GM18499 (cell line): ENCODE measurements at regions not wholly inside any gene's neighbourhood (a gene's known extent, or its start where the extent isn't known, plus 50 kb on each side); places are given as distances from the start of the nearest gene placed in this dataset.
"Not testable (repeated sequence)": the region's sequence is repeated elsewhere in the genome, so short reads cannot be mapped to it uniquely, and the experiment has no call there.

ENCODE experiments used
- ATAC-seq: cut with Tn5 transposase; IDR thresholded peaks from one replicate; pipeline ENCODE4 v1.9.1; 2021; ENCODE audit warnings: moderate number of reproducible peaks; ENCODE audit not compliant: insufficient read depth, unreplicated experiment

DNA sequence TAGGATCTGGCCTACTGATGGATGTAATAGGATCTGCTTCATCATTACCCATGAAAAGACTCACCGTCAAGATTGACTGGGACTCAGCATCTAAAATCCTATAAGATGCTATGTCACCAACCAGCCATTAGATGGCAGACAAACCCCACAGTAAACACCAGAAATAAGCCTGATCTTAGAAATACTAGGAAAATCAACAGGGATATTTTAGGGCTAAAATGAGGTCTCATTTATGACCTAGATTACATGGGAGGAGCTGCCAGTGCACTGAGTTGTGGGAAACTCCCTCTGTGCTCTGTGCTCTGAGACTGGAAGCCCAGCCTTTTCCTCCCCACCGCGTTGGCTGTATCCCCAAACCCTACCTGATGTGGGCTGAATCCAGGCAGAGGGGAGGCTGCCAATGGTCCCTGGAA is 1335.8 kb downstream of the RPIA start:
- ATAC-seq: not testable (repeated sequence)

DNA sequence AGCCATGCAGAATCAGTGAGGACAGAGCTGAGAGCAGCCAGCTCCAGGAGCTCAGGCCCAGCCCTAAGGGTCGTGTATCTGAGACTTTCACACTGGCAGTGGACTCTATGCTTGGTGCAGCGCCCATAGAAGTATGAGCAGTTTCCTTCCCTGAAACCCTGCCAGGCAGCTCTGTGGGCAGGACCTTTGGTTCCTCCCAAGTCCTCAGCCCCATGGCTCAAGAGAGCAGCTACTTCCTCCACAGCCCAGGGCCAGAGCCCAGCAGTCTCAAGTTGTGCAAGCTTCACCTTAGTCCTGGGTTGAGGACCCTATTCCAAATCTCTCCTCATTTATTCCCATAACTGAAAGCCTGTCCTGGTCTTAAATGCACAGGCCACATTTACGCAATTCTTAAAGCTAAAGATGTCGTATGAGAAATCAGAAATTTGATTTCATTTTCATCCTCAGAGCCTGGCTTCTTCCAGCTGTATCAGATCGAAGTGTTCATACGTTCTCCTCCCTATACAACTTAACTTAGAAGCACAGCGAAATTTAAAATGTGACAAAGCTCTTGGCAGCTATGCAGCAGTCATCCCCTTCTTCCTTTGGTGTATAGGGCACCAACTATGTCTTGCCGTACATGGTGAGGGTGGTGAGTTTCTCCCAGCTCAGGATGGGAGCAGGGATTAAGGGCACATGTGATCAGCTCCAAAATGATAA is 1337.1 kb downstream of the RPIA start:
- ATAC-seq: not testable (repeated sequence)

DNA sequence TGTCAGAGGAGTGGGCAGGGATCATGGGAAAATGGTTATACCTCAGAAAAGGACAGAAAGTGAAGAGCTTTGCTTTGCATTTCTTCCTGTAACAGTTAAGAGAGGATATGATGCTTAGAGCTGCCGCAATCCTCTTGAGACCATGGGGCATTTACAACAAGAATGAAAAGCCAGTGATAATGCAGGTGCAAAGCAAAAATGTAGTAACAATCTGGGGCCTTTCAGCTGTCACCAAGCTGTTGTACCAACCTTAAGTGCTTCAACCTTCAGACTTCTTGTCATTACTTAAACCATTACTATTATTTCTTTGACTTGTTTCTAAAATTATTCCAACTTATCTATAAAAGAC is 1337.6 kb downstream of the RPIA start:
- not testable (repeated sequence) for ATAC-seq

DNA sequence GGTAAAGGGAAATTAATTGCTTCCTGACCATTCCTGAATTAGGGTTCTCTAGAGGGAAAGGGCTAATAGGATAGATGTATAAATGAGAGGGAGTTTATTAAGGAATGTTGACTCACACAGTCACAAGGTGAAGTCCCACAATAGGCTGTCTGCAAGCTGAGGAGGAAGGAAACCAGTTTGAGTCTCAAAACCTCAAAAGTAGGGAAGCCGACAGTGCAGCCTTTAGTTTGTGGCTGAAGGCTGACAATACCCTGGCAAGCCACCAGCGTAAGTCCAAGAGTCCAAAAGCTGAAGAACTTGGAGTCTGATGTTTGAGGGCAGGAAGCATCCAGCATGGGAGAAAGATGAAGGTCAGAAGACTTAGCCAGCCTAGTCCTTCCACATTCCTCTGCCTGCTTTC is 1340.8 kb downstream of the RPIA start:
- ATAC-seq: not testable (repeated sequence)

DNA sequence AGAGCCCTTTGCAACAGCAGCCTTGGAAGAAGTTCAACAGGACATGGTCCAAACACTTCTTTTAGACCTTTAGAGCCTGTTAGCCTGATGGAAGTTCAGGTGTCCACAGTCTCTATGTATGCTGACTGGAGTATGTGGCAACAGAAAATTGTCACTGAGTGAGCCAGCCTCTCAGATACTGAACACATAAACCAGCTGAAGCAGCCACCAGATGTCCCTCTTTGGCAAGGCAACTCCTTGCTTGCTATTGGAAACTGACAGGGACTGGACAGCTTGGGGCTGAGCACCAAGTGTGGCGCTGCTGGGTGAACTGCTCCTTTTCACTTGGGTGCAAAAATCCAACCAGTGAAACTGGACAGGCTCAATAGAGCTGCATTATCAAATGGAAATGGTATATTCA is 1344.9 kb downstream of the RPIA start:
- not testable (repeated sequence) for ATAC-seq

DNA sequence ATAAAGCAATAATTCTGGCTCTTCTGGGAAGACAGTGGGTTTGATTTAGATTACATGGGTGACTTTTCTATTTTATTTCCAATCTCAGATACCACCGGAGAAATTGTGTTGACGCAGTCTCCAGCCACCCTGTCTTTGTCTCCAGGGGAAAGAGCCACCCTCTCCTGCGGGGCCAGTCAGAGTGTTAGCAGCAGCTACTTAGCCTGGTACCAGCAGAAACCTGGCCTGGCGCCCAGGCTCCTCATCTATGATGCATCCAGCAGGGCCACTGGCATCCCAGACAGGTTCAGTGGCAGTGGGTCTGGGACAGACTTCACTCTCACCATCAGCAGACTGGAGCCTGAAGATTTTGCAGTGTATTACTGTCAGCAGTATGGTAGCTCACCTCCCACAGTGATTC is 1347.6 kb downstream of the RPIA start:
- ATAC-seq: not testable (repeated sequence)

DNA sequence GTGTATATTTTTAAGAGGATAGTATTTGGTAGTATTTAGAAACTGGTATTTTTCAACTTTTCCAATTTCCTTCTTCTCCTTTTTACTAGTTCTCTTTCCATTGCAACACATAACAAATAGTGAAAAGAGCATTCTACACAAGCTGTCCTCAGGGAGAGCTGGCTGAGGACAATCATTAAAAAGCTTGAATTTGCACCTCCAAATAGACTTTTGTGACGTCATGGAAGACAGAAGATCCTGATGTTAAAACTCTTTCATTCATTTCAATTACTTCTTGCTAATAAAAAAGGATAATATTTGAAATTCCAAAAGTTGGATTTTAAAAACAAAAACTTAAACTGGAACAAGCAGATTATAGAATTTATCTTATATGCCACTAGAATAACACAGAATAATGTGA is 1356.3 kb downstream of the RPIA start:
- not testable (repeated sequence) for ATAC-seq

DNA sequence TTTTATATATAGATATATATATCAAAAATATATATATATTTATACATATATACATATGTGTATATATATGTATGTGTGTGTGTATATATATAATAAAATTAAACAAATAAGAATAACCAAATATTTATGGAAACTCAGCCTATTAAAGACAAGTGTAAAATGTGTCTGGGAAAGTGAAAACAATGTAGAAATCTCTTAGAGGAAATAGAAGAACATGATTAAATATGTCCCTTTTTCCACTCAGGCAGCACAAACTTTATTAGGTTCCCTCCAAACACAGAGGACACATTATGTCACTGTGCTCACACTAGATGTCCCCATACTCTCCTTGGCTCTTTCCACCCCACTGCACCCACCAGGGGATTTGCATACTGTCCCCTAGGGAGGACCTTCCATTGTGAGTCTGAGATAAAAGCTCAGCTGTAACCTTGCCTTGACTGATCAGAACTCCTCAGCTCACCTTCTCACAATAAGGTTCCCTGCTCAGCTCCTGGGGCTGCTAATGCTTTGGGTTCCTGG is 1360.7 kb downstream of the RPIA start:
- not testable (repeated sequence) for ATAC-seq

DNA sequence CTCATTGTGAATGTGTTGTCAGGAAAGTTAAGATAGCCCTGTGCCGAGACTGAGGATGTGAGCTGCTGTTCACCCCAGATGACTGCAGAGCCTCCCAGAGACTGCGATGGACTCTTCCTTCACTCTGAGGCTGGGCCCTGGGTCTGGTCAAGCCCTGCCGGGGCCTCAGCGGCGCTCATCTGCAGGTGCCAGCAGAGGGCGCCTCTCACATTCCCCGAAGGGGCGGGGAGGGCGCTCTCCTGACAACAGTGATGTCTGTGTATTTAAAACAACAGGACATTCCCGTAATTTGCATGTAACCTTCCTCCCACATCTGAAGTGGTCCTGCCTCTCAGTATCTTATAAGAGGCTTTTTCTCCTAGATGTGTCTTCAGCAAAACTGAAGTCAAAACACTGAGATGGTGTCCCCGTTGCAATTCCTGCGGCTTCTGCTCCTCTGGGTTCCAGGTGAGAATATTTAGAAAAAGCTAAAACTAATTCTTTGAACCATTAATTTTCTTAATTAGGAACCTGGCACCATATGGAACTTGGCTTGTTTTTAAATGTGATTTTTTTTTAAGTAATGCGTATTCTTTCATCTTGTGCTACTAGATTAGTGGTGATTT is 1377.9 kb downstream of the RPIA start:
- ATAC-seq: no peak

DNA sequence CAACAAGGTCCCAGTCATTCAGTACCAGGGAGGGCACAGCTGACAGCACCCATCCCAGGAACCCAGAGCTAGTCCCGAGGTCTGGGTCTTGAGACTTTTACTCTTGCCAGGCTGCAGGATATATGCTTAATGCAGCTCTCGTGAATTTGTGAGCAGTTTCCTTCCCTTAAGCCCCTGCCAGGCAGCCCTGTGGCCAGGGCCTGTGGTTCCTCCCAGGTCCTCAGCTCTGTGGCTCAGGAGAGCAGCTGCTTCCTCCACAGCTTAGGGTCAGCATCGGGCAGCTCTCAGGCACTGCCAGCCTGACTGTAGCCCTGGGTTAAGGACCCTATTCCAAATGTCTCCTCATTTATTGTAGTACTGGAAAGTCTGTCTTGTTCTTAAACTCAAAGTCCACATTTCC is 1384.8 kb downstream of the RPIA start:
- no peak for ATAC-seq

DNA sequence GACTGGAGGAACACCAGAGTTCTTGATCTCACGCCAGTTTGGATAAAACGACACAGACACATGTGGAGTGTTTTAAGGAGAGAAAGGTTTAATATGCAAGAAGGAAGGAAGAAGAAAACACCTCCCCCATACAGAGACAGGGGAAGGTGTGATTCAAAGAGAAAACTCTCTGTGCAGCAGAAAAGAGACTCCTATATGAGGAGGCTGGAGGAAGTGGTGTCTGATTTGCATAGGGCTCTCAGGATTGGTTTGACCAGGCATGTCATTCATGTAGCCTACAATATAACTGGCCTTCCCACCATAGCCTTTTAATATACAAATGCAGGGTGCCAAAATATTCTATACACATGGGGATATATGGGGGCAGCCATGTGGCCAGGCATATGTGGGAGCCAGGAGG is 1386.5 kb downstream of the RPIA start:
- ATAC-seq: no peak

DNA sequence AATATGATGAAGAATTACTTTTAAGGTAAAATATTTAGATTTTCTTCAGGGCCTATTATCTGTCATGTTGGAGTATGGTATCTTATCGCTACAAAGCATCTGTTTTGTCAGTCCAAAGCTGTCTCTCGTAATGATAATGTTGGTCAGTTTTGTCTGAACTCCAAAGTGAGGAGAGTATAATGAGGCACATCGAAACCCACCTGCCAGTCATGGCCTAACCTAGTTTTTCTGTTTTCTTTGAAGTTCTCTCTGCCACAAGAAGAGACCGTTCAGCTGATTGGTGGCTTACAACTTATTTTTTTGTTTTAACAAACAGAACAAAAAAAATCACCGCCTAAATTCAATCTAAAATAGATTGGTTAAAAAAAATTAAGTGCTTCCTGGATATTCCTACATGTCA is 1387.9 kb downstream of the RPIA start:
- no peak for ATAC-seq

DNA sequence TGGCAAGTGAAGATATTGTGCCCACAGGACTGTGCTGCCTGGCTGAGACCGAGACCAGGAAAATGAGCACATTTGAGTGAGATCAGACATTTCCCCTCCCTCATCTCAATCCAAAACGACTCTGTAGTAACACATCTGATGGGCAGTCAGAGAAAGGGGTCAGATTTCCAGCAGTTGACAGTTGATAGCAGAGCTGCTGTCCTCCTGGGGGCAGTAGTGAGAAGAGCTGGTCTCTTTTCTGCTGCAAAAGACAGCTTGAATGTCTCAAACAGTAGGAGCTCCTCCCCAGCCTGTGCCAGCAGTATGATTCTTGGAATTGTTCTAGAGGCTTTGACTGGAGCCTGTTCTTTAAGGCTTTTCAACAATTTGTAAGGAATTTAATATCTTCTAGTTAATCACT is 1396.3 kb downstream of the RPIA start:
- not testable (repeated sequence) for ATAC-seq

DNA sequence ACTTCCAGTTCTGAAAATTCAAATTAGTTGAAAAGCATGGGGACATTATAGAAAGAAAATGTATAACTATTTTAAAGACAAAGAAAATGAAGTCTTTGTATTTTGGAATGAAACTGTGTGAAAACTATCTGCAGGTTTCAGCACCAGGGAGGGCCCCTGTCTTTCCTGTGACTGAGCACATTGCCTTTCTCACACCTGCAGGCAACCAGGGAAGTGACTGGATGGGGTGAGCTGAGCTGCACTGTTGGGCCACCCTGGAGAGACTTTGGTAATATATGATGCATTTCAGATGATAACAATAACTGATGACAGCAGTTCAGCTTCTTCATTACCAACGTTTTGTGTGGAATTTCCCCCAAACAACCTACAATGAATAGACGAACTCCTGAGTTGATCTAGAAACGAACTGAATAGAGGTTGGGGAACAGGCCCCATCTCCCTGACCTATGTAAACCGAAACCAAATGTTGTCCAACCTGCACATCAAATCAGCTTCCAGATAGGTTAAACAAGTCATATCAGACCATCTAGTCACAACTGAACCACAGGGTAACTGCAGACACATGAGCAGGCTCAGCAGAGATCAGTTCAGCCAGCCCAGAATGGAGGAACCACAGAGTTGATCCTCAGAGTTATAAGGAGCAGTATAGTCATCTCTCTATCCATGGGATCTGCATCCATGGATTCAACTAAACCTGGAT is 1402.2 kb downstream of the RPIA start:
- peak; percentile 66 for ATAC-seq

DNA sequence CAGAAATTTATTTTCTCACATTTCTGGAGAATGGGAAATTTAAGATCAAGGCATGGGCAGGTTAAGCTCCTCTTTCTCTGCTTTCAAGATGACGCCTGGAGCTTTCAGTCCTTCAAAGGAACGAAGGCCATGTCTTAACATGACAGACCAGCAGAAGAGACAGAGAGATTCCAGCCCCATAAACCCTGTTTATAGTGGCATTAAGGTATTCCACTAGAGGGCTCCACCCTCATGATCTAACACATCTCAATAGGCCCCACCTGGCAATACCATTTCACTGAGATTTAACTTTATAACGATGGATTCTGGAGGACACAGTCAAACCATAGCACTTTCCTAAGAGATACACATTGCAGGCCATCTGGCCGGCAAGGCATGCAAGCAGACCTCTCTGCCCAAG is 1406.1 kb downstream of the RPIA start:
- not testable (repeated sequence) for ATAC-seq

DNA sequence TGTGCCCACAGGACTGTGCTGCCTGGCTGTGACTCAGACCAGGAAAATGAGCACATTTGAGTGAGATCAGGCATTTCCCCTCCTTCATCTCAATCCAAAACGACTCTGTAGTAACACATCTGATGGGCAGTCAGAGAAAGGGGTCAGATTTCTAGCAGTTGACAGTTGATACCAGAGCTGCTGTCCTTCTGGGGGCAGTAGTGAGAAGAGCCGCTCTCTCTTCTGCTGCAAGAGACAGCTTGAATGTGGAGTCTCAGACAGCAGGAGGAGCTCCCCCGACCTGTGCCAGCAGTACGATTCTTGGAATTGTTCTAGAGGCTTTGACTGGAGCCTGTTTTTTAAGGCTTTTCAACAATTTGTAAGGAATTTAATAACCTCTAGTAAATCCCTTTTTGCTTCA is 1413.7 kb downstream of the RPIA start:
- not testable (repeated sequence) for ATAC-seq

DNA sequence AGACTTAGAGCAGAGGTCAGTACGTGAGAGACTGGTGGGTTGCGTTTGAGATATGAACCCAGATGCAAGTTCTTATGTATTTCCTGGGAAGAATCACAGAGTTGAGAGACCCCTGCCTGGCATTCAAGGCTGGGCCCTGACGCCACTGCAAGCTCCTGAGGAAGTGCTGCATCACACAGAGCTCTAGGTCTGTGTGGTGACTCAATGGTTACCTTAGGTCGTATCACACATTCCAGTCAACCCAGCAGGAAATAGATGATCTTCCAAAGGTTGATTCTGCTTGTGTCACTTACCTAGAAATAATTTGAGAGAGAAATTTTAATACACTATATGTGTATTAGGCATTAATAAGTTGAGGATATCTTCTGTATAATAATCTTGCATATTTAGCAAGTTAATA is 1431.9 kb downstream of the RPIA start:
- ATAC-seq: not testable (repeated sequence)

DNA sequence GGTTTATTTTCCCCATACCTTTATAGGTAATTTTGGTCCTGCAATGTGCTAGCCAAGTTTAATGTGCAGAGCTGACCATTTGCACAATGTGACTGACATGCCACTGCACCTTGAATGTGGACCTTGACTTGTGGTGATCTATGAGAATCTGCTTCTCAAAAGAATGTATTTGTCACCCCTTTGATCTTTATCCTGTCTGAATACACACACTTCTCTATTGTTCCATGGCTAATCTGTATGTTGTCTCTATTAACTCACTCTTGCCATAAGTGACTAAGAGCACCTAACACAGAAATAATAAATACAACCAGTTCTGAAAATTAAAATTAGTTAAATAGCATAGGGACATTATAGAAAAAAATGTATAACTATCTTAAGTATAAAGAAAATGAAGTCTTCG is 1447.6 kb downstream of the RPIA start:
- not testable (repeated sequence) for ATAC-seq

DNA sequence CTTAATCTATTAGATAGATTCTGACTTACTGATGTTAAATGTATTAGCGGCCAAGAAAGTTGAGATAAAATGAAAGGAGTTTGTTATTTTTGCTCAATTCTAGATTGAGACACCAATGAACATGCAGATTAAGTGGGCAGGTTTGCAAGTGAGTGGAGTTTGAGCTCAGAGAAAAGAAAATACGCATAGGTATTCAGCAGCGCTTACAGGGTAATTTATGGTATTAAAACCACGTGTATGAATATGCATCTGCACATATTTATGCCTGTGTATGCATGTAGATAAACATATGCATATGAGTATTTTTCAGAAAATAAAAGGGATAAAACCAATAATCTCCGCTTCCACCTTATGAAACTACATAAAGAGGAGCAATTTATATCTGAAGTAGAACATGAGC is 1450.1 kb downstream of the RPIA start:
- ATAC-seq: not testable (repeated sequence)

DNA sequence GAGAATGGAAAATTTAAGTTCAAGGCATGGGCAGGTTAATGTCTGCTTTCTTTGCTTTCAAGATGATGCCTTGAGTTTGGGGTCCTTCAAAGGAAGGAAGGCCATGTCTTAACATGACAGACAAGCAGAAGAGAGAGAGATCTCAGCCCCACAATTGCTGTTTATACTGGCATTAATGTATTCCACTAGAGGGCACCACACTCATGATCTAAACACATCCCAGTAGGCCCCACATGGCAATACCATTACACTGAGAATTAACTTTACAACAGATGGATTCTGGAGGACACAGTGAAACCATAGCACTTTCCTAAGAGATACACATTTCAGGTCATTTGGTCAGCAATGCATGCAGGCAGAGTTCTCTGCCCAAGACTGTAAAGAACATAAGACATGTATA is 1460.3 kb downstream of the RPIA start:
- not testable (repeated sequence) for ATAC-seq

DNA sequence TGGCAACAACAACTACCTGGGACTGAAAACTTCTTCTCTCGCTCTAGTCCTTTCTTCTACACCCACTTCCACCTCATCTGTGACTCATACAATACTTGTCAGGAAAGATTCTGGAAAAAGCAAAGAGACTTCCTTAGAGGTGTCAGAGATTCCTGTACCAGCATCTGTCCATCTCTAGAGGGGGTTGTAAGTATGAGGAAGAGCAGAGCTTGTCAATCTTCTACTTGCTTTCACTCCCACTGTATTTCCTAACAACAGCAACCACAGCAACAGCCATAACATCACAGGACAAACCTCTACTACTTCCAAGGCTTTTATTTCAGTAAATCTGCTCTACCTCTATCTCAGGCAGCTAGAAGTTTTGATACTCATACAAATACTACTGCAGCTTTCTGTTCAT is 1479.5 kb downstream of the RPIA start:
- ATAC-seq: not testable (repeated sequence)
